Stimulated activated CD8-positive, alpha-beta memory T cell treated with anti-CD3 and anti-CD28 coated beads, Interleukin-7, amount 100 ng/mL, for 48 hours (primary cell): ENCODE measurements at regions not wholly inside any gene's neighbourhood (a gene's known extent, or its start where the extent isn't known, plus 50 kb on each side); places are given as distances from the start of the nearest gene placed in this dataset.
"Not testable (repeated sequence)": the region's sequence is repeated elsewhere in the genome, so short reads cannot be mapped to it uniquely, and the experiment has no call there.

Experiments
- DNase-seq, 2 donors: peaks; one replicate each; pipeline ENCODE4 v3.0.0-alpha.2; 2020; ENCODE audit warnings: low read depth in 1 of 2; ENCODE audit errors: extremely low read depth in 1 of 2

GRCh38 chrX:128805236-128805635 lies 718.1 kb downstream of the SMARCA1 start:
- no peak for DNase-seq

- no peak for DNase-seq
Measured at GRCh38 chrX:128804828-128805227, 718.5 kb downstream of the SMARCA1 start.

- no peak for DNase-seq
Measured at GRCh38 chrX:128800138-128800537, 723.2 kb downstream of the SMARCA1 start.

- not testable (repeated sequence) for DNase-seq
Measured at GRCh38 chrX:128783139-128783538, 730.9 kb upstream of the ACTRT1 start.

GRCh38 chrX:128781506-128781905 lies 729.3 kb upstream of the ACTRT1 start:
- DNase-seq, result no peak

GRCh38 chrX:128780934-128781333 lies 728.7 kb upstream of the ACTRT1 start:
- no peak for DNase-seq

GRCh38 chrX:128769495-128769894 lies 717.3 kb upstream of the ACTRT1 start:
- DNase-seq, result no peak

GRCh38 chrX:128759745-128760144 lies 707.5 kb upstream of the ACTRT1 start:
- no peak for DNase-seq

GRCh38 chrX:128759177-128759576 lies 707.0 kb upstream of the ACTRT1 start:
- DNase-seq, result no peak

- DNase-seq, result no peak
Measured at GRCh38 chrX:128754130-128754529, 701.9 kb upstream of the ACTRT1 start.

- no peak for DNase-seq
Measured at GRCh38 chrX:128739539-128739938, 687.3 kb upstream of the ACTRT1 start.

- no peak for DNase-seq
Measured at GRCh38 chrX:128728943-128729342, 676.7 kb upstream of the ACTRT1 start.

GRCh38 chrX:128717635-128718578 lies 665.7 kb upstream of the ACTRT1 start:
- no peak for DNase-seq

GRCh38 chrX:128714425-128714824 lies 662.2 kb upstream of the ACTRT1 start:
- DNase-seq, result no peak

GRCh38 chrX:128699716-128700285 lies 647.6 kb upstream of the ACTRT1 start:
- DNase-seq, result no peak

GRCh38 chrX:128698573-128699181 lies 646.5 kb upstream of the ACTRT1 start:
- no peak for DNase-seq

GRCh38 chrX:128691872-128692271 lies 639.7 kb upstream of the ACTRT1 start:
- DNase-seq, result no peak

- DNase-seq, result no peak
Measured at GRCh38 chrX:128685387-128685786, 633.2 kb upstream of the ACTRT1 start.

- DNase-seq, result no peak
Measured at GRCh38 chrX:128676651-128677050, 624.4 kb upstream of the ACTRT1 start.

GRCh38 chrX:128674326-128675086 lies 622.3 kb upstream of the ACTRT1 start:
- not testable (repeated sequence) for DNase-seq

- DNase-seq, result no peak
Measured at GRCh38 chrX:128664211-128664610, 612.0 kb upstream of the ACTRT1 start.
